HG02852 (cell line): ENCODE measurements at regions not wholly inside any gene's neighbourhood (a gene's known extent, or its start where the extent isn't known, plus 50 kb on each side); places are given as distances from the start of the nearest gene placed in this dataset.

Experiments
- ATAC-seq: cut with Tn5 transposase; IDR thresholded peaks from one replicate; pipeline ENCODE4 v1.9.1; 2021; ENCODE audit warnings: mild to moderate bottlenecking, moderate library complexity; ENCODE audit not compliant: unreplicated experiment

DNA sequence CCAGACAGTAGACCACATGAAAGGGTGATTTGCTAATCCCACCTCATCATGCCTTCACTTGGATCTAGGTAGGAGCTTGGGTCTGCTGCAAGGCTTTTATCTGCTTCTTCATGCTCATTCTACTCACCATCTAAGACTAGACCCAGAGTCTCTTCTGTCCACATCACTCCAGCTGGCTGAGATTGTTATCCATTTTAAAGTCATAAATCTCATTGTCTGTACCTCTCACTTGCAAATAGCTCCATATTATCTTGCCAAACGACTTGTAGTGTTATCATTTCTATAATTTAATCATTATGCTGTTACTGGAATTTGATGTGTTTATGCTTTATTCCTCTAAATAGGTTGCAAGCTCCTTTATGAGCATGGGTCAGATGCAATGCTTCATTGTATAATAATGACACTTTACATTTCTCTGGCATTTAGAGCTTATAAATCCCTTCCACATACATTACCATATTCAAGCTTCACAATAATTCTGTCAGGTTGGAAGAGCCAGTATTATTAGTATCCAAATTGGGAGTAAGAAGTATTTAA, 254.2 kb upstream of the SORL1-AS1 start:
- ATAC-seq: no peak

DNA sequence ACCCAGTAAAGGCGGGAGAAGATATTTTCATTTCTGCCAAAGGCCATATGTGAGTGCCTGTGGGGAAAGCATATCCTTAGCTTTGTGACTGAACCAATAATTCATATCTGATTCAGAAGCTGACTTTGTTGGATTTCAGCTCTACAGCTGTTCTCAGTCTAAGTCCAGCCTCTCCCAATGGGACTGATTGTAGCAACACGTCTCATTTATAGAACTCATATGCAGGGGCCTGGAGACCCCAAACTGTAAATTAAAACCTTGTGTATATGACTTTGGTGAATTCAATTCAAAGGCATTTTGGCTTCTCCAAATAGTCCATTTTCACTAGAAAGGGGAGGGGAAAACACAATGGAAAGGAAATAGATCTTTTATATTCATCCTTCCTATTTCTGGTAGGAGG, 250.4 kb upstream of the SORL1-AS1 start:
- no peak for ATAC-seq

DNA sequence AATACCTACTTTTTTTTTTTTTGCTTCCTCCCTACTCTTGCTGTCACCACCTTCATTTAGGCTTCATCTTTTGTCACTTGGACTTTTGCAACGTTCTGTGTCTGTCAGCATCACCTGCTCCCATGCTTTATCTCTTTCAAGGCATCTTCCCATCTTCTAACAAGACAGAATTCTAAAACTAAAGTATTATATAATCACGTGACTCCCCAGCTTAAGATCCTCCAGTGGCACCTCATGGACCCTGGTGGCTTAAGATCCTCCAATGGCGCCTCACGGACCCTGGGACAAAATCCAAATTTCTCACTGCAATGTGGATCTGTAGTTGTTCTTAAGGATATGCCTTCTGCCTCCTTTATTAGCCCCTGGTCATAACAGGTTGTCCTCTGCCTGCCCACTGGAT, 248.2 kb upstream of the SORL1-AS1 start:
- no peak for ATAC-seq

DNA sequence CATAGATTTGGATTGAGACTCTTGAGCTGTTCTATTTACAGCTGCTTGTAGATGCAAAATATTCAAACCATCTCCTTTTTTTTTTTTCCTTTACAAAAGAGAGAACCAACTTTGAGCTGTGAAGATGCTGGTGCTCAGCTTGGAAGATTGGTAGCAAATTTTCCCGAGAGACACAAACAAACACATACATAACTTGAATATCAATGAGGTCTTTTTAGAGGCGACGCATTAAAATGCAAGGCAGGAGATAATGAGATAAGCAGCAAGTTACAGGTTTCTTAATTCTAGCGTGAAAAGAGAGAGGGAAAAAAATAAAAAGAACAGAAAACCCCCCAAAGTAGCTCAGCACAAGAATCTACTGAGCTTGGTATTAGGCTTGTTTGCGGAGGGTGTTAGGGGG, 247.0 kb upstream of the SORL1-AS1 start:
- ATAC-seq: no peak

DNA sequence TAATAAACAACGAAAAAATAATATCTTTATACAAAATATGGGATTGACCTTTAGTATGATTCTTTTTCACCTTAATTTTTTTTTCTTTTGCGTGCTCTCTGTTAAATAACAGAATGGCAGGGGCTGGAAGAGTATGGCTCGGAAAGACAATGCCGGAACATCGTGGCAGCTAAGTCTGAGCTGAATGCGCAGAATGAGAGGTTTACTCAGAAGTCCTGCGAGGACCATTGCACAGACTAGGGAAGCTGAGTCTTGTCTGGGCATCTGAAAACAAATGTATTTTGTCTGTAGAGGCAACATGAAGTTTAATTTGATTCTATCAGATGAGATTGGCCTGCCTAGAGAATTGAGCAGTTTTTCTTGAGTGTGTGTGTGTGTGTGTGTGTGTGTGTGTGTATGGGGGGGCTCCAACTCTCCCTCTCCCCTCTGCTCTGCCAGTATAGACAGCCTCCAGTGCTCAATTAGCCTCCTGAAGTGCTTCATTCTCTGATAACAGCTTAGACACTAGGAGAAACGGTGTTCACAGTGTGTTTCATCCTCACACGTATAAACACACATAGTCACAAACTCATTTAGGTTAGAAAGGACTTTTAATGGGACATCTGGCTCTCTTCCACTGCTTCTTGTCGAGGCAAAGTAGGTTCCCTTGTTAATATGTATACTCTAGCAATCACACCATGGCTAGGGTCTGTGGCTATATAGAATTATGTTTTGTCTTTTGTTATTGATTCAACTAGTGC, 244.3 kb upstream of the SORL1-AS1 start:
- no peak for ATAC-seq

DNA sequence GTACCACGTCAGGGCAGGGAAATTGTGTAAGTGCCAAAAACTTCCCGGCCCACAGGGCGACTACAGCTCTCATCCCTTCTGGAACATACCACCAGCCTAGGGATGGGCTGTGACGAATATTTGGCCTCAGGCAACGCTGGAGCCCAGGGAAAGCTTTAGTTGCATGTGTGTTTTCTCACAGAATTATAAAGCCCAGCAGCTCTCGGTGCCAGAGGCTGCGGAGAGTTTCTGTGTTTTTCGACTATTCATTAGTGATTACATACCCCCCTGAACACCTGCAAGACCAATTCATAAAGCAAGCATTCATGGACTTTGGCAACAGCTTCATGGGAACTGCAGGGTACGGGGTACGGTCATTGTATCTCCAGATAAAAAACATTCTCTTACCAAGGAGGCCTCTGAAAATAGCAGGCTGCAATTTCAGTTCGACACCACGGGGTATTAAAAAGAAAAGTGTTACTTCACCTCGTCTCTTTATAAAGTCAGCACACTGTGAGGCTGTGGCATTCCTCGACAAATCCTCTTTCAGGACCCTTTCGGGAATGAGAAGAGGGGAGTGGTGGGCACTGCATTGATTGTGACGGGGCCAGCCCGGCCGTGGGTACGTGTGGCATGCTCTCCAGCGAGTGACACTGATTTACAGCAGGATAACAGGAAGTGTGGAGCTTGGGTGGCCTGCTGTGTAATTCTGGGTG, 243.6 kb upstream of the SORL1-AS1 start:
- ATAC-seq: no peak

DNA sequence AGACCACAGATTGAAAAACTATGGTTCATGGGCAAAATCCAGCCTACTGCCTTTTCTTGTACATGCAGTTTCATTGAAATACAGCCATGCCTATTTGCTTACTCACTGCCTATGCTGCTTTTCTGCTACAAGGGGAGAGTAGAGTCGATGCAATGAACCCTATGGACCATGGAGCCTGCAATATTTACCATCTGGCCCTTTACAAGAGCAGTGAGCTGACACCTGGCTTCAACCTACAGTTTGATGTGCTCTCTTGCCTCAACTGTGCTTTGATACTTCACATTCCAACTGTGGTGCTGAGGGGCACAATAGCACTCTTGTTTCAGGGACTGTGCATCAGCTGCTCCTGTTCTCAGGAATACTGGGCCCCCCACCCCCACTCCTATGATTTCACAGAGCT, 239.5 kb upstream of the SORL1-AS1 start:
- ATAC-seq: no peak

DNA sequence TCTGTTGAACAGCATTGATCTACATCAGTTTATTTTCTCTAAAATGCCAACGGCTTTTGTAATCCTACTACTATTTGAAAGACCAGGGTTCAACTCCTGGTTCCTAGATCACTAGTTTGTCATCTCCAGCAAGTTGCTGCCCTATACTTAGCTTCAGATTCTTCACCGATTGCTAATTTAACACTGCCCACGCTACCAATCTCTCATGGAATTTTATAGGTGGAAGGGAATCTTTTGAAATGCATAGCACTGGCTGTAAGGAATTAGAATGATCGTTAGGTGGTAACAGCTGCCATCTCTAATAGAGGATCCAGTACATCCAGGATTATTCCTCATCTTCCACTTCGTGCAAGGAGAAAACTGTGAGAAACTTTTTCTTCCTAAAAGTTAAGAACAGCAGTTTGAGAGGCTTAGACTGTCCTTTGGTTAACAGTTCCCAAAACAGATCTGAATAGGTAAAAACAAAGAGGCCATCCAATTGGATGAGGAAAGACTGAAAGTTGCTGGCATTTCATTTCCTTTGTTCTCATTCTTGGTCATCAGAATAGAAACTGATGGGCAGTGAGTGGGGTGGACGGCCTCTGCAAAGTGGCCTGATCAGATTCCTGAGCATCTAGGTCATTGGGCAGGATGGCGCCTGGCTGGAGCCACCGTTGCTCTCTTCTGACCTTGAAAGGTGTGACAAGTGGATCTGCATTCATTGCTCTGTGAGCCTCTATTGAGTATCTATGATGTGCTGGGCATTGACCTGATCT, 236.3 kb upstream of the SORL1-AS1 start:
- no peak for ATAC-seq

DNA sequence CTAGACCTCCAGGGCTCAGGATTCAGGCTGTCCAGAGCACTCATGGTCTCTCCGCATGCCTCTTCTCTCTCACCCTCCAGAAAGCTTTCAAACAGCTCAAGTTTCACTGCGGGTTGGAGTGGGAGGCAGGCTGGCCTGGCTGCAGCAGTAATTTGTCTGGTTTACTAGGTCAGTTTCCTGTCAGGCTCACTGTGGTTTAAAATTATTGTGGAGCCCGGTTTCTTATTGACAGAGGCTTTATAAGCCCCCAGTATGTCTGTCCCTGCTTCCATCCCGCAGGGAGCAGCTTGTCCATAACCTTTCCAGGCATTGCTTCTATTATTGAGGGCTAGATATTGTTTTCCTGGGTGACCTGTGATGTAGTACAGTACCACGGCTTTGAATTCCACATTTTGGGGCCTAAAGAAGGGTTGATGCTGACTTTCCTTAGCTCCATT, 235.3 kb upstream of the SORL1-AS1 start:
- no peak for ATAC-seq

DNA sequence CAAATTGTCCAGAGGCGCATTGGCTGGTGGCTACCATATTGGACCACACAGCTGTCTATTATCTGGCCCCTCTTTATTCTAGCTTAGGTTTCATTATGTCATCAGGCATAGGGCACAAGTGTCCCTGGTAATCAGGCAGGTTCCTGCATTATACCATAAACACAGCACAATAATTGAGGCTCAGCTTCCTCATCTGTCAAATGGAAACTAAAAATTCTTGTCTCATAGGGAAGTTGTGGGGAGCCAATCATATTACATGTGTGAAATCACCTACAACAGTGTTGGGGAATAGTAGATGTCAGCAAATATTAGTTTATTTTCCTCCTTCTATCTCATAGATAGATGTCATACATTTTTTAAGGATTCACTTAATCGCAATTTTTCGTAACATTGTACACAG, 231.0 kb upstream of the SORL1-AS1 start:
- no peak for ATAC-seq
